Skin epidermis (tissue), 12 donors: ENCODE measurements at regions not wholly inside any gene's neighbourhood (a gene's known extent, or its start where the extent isn't known, plus 50 kb on each side); places are given as distances from the start of the nearest gene placed in this dataset.

Experiments used
- H3K27ac ChIP-seq, 21 experiments: fragments of 200-600 bp; sonication (generic) in 11 of 21; one replicate each; pipeline ENCODE4 v1.5.0; 2020; ENCODE audit warnings: mild to moderate bottlenecking in 3 of 21, inconsistent platforms in 2 of 21, moderate library complexity in 2 of 21
- H3K4me3 ChIP-seq, 7 experiments: fragments of 200-600 bp; sonication (generic) in 2 of 7; one replicate each; pipeline ENCODE4 v1.5.0; 2020; ENCODE audit warnings: inconsistent platforms in 2 of 7, mild to moderate bottlenecking in 2 of 7, moderate library complexity in 1 of 7

DNA sequence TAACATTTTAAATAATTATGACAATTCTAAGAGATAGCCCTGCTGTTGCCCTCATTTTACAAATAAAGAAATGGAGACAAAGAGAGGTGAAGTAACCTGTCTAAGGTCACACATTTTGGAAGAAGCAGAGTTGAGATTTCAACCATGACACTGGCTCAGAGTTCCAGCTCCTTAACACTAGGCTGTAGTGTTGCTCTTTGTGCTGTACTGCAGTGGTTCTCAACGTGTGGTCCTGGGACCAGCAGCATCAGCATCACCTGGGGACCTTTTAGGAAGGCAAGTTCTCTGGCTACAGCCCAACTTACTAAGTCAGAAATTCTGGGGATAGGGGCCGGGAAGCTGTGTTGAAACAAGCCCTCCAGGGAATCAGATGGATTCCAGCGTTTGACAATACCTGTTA is 62.4 kb upstream of the FERMT1 start:
- no peak overlapping the region for H3K4me3 ChIP-seq
- no peak overlapping the region for H3K27ac ChIP-seq

DNA sequence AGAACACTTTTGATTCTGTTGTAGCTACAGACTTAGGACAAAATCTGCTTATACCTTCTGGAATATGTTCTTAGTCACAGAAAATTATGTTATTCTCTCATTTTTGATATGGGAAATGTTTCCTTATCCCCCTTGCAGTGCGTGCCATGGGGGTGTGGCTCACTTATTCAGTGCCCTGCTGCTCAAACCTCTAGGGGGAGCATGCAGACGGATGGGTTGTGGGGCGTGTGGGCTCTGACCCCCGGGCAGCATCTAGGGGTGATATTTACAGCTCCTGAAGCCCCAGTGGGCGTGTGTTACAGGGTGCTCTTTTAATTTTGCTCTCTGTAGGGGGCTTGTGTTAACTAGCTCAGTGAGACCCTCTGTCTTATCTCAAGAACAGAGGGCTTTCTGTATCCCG is 61.3 kb upstream of the FERMT1 start:
- no peak overlapping the region for H3K4me3 ChIP-seq
- no peak overlapping the region for H3K27ac ChIP-seq

- no peak overlapping the region for H3K4me3 ChIP-seq
- H3K27ac ChIP-seq, result no peak overlapping the region
Observed at GRCh38 chr20:6180531-6180930, 57.7 kb upstream of the FERMT1 start.

GRCh38 chr20:6178537-6178936 is 55.7 kb upstream of the FERMT1 start:
- H3K4me3 ChIP-seq, result no peak overlapping the region
- H3K27ac ChIP-seq, result no peak overlapping the region

DNA sequence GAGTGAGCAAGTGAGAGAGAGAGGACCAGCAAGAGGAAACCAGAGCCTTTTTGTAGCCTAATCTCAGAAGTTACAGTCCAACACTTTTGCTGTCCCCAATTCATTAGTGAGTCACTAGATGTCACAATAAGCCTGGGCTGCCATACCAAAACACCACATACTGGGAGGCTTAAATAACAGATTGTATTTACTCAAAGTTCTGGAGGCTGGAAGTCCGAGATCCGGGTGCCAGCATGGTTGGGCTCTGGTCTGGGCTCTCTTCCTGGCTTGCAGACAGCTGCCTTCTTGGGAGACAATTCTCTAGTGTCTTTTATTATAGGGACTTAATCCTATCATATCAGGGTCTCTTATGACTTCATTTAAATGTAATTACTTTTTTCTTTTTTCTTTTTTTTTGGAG is 50.7 kb upstream of the FERMT1 start:
- Histone ChIP-seq H3K27ac (no peak overlapping the region), H3K4me3 (no peak overlapping the region)
